RWPE2 (cell line): ENCODE measurements at regions not wholly inside any gene's neighbourhood (a gene's known extent, or its start where the extent isn't known, plus 50 kb on each side); places are given as distances from the start of the nearest gene placed in this dataset.

Experiments
- ATAC-seq: fragments of 200-7000 bp; cut with Tn5 transposase; 3 replicates; pipeline ENCODE4 v1.9.1; 2021; ENCODE audit warnings: low read depth
- DNase-seq: peaks from one replicate; pipeline ENCODE4 v3.0.0-alpha.2; 2020; ENCODE audit warnings: low spot score
- H3K27ac ChIP-seq: fragments of 450-650 bp; 2 replicates; pipeline ENCODE4 v1.5.1; 2017; ENCODE audit warnings: mild to moderate bottlenecking; ENCODE audit not compliant: poor library complexity, severe bottlenecking
- H3K27me3 ChIP-seq: fragments of 250-450 bp; sonication (Bioruptor Pico); 2 replicates; pipeline ENCODE4 v1.5.1; 2021; ENCODE audit warnings: mild to moderate bottlenecking, moderate library complexity; ENCODE audit not compliant: insufficient read depth, poor library complexity, severe bottlenecking
- H3K36me3 ChIP-seq: fragments of 250-450 bp; sonication (Bioruptor Pico); 2 replicates; pipeline ENCODE4 v1.5.1; 2020; ENCODE audit warnings: low read depth, mild to moderate bottlenecking, moderate library complexity
- H3K4me1 ChIP-seq: fragments of 250-450 bp; sonication (Bioruptor Pico); 2 replicates; pipeline ENCODE4 v1.5.1; 2021; ENCODE audit warnings: mild to moderate bottlenecking, moderate library complexity; ENCODE audit not compliant: insufficient read depth, poor library complexity, severe bottlenecking
- H3K4me3 ChIP-seq: fragments of 250-450 bp; sonication (Bioruptor Pico); 2 replicates; pipeline ENCODE4 v1.5.1; 2021; ENCODE audit warnings: mild to moderate bottlenecking, moderate library complexity; ENCODE audit not compliant: severe bottlenecking
- H3K9me3 ChIP-seq: fragments of 250-450 bp; sonication (Bioruptor Pico); 2 replicates; pipeline ENCODE4 v1.5.1; 2021; ENCODE audit warnings: mild to moderate bottlenecking, moderate library complexity; ENCODE audit not compliant: severe bottlenecking
- TF ChIP-seq, protein P1 (sequence below): fragments of 450-650 bp; IDR thresholded peaks from one replicate; pipeline ENCODE4 v1.5.1; 2017; ENCODE audit warnings: mild to moderate bottlenecking, moderate library complexity; ENCODE audit not compliant: poor library complexity, severe bottlenecking

DNA sequence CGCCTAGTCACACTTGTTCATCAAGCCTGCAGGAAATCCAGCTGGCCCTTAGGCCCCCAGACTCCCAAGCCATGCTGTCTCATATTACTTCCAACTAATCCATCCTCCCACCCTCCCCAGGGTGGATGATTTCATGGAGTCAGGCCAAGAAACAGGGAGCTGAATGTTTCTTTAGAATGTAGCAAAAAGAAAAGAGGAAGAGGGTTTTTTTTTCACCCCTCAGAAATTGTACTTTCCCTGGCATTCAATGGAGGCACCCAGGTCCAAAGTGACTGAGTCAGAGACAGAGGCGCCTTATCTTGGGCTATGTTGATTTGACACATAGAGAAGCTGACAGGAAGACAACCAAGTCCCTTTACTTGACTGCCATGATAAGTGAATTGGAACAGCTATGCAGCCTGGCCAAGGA is 260.2 kb upstream of the NR4A3 start:
- H3K27me3 ChIP-seq: peaks cover 5% of the 10 kb centered on the region
- ATAC-seq: no peak
- H3K4me1 ChIP-seq: no peaks in the 10 kb centered on the region
- TF ChIP-seq, protein P1, sequence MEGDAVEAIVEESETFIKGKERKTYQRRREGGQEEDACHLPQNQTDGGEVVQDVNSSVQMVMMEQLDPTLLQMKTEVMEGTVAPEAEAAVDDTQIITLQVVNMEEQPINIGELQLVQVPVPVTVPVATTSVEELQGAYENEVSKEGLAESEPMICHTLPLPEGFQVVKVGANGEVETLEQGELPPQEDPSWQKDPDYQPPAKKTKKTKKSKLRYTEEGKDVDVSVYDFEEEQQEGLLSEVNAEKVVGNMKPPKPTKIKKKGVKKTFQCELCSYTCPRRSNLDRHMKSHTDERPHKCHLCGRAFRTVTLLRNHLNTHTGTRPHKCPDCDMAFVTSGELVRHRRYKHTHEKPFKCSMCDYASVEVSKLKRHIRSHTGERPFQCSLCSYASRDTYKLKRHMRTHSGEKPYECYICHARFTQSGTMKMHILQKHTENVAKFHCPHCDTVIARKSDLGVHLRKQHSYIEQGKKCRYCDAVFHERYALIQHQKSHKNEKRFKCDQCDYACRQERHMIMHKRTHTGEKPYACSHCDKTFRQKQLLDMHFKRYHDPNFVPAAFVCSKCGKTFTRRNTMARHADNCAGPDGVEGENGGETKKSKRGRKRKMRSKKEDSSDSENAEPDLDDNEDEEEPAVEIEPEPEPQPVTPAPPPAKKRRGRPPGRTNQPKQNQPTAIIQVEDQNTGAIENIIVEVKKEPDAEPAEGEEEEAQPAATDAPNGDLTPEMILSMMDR: no peak
- H3K27ac ChIP-seq: no peak overlapping the region
- H3K36me3 ChIP-seq: no peaks in the 10 kb centered on the region
- no peak overlapping the region for H3K4me3 ChIP-seq
- H3K9me3 ChIP-seq: no peaks in the 10 kb centered on the region
- DNase-seq: no peak

DNA sequence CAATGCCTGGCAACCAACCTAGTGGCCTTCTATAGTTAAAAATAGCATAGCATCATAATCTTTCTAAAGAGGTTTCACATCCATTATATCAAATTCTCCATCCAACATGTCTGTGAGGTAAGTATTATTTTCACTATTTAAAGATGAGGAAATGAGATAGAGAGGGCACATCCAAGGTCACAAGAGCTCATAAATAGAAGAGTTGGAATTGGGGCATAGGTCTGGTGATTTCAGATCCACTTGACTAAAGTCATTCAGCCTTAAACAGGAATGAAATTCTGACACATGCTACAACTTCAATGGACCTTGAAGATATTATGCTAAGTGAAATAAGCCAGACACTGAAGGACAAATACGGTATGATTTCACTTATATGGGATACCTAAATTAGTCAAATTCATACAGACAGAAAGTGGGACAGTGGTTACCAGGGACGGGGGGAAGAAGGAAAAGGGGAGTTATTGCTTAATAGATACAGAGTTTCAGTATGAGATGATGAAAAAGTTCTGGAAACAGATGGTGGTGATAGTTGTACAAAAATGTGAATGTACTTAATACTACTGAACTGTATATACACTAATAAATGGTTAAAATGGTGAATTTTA is 259.6 kb upstream of the NR4A3 start:
- Histone ChIP-seq H3K9me3 (no peaks in the 10 kb centered on the region), H3K27ac (no peak overlapping the region), H3K27me3 (peaks cover 5% of the 10 kb centered on the region), H3K4me1 (no peaks in the 10 kb centered on the region), H3K4me3 (no peak overlapping the region), H3K36me3 (no peaks in the 10 kb centered on the region)
- TF ChIP-seq, protein P1: no peak
- ATAC-seq (no peak), DNase-seq (no peak)

DNA sequence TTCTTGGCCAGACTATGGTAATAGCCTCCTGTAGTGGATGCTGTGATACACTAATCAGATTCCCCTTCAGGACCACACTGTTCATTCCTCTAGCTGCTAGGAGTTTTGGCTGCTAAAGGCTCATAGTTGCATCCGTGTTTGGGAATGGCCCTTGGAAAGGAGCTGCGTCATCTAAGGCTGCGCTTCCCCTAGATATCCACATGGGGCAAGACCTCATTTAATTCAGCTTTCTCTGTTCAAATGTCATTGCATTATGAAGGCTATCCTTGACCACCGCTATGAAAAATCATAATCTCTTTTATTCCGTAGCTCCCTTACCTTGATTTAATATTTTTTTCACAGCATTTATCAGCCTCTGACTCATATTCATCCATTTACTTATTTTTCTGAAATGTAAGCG is 258.3 kb upstream of the NR4A3 start:
- DNase-seq: no peak

DNA sequence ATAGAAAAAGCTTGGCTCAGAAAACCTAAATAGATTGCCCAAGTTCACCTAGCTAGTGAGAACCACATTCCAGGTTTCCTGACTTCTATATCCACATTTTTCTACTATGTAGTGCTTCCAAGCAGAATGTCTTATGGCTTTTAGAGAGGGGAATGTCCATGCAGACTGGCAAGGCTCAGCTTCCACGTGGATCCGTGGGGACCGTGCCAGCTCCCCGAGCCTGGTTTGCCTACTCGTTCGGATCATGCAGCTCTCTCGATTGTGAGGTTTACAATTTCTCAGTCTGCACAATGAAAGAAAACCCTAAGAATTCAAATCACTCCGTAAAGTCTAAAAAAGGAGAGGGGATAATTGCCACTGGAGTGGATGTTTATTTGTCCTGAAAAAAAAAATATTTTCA is 256.5 kb upstream of the NR4A3 start:
- Histone ChIP-seq H3K4me1 (no peaks in the 10 kb centered on the region), H3K9me3 (no peaks in the 10 kb centered on the region), H3K27me3 (peaks cover 5% of the 10 kb centered on the region), H3K36me3 (no peaks in the 10 kb centered on the region), H3K27ac (no peak overlapping the region), H3K4me3 (no peak overlapping the region)
- ATAC-seq (no peak), DNase-seq (no peak)
- TF ChIP-seq, protein P1: no peak

More for the DNA sequence above, 258.3 kb upstream of the NR4A3 start:
- ATAC-seq: no peak
- Histone ChIP-seq H3K4me1 (no peaks in the 10 kb centered on the region), H3K9me3 (no peaks in the 10 kb centered on the region), H3K4me3 (no peak overlapping the region), H3K27ac (no peak overlapping the region), H3K27me3 (peaks cover 5% of the 10 kb centered on the region), H3K36me3 (no peaks in the 10 kb centered on the region)
- TF ChIP-seq, protein P1: no peak

DNA sequence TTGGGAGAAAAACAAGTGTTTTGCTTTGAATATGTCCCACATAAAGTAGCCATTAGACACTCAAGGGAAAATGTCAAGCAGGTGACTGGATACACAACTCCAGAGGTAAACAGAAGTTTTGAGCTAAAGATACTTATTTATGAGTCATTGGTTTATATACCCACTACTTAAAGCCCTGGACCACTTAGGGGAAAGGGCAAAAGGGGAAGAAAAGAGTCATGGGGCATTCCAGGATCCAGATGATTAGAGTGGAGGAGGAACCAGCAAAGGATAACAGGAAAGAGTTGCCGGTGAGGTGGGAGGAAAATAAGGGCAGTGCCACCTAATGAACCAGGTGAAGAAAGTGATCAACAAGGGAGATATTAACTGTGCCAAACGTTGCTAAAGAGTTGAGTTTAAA is 254.2 kb upstream of the NR4A3 start:
- Histone ChIP-seq H3K27ac (no peak overlapping the region), H3K4me3 (no peak overlapping the region), H3K4me1 (no peaks in the 10 kb centered on the region), H3K36me3 (no peaks in the 10 kb centered on the region), H3K9me3 (no peaks in the 10 kb centered on the region), H3K27me3 (peaks cover 5% of the 10 kb centered on the region)
- no peak for ATAC-seq
- no peak for DNase-seq
- TF ChIP-seq, protein P1: no peak
